ENCODE measurements at regions not wholly inside any gene's neighbourhood (a gene's known extent, or its start where the extent isn't known, plus 50 kb on each side); places are given as distances from the start of the nearest gene placed in this dataset.

DNA sequence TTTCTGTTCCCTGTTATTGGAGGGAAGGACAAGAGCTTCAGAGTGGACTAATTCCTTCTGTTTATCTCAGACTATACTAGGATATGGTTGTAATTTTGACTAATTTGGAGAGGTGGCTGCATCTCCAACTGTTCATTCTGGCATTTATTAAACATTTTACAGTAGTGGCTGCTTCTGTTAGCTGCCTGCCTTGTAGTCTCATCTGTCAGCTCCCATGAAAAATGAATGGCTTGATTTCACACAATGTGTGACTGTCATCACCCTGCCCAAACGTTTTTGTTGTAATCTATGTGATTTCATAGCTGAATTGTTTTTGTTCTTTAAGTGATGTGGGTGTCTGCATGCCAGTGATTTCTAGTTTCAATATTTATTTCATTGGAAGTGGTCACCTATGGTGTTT lies 459.4 kb upstream of the PTPRD start:
- WGBS (ENCODE audit: missing lambda C conversion rate) = 0% methylated on average over 1 of the region's 1 CpG
- DNase-seq (ENCODE audit: low read depth in 1 of 2, low spot score in 1 of 2) = no peak
- ATAC-seq = no peak
- H3K4me3 ChIP-seq = no peak overlapping the region
- H3K9me3 ChIP-seq = no peaks in the 10 kb centered on the region
- no peak overlapping the region for H3K4me2 ChIP-seq
- no peak for FAIRE-seq
- no peak overlapping the region for H3K27ac ChIP-seq
- CTCF ChIA-PET = no interaction called here
- POLR2A ChIA-PET = no interaction called here
- TF ChIP-seq NPAS2 (CRISPR knock-in tag; IDR thresholded peaks at IDR 0.05; ENCODE audit: borderline replicate concordance) (no peak), PHF8 (IDR thresholded peaks at IDR 0.05; ENCODE audit: borderline replicate concordance, low read depth) (no peak), HDAC2 (IDR thresholded peaks at IDR 0.05) (no peak), HOXB13 (CRISPR knock-in tag; IDR thresholded peaks at IDR 0.05; ENCODE audit: low read depth) (no peak), NR3C1 (IDR thresholded peaks at IDR 0.05) (no peak), RAD21 (conservative IDR thresholded peaks at IDR 0.05 in 1 of 2, IDR thresholded peaks at IDR 0.05 in 1 of 2) (no peak), HOXB5 (CRISPR knock-in tag; IDR thresholded peaks at IDR 0.05) (no peak), GATA3 (IDR thresholded peaks at IDR 0.05; ENCODE audit: borderline replicate concordance) (no peak)
- TF ChIP-seq, protein P1, sequence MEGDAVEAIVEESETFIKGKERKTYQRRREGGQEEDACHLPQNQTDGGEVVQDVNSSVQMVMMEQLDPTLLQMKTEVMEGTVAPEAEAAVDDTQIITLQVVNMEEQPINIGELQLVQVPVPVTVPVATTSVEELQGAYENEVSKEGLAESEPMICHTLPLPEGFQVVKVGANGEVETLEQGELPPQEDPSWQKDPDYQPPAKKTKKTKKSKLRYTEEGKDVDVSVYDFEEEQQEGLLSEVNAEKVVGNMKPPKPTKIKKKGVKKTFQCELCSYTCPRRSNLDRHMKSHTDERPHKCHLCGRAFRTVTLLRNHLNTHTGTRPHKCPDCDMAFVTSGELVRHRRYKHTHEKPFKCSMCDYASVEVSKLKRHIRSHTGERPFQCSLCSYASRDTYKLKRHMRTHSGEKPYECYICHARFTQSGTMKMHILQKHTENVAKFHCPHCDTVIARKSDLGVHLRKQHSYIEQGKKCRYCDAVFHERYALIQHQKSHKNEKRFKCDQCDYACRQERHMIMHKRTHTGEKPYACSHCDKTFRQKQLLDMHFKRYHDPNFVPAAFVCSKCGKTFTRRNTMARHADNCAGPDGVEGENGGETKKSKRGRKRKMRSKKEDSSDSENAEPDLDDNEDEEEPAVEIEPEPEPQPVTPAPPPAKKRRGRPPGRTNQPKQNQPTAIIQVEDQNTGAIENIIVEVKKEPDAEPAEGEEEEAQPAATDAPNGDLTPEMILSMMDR (IDR thresholded peaks at IDR 0.05) = no peak
- TF ChIP-seq, protein P2, sequence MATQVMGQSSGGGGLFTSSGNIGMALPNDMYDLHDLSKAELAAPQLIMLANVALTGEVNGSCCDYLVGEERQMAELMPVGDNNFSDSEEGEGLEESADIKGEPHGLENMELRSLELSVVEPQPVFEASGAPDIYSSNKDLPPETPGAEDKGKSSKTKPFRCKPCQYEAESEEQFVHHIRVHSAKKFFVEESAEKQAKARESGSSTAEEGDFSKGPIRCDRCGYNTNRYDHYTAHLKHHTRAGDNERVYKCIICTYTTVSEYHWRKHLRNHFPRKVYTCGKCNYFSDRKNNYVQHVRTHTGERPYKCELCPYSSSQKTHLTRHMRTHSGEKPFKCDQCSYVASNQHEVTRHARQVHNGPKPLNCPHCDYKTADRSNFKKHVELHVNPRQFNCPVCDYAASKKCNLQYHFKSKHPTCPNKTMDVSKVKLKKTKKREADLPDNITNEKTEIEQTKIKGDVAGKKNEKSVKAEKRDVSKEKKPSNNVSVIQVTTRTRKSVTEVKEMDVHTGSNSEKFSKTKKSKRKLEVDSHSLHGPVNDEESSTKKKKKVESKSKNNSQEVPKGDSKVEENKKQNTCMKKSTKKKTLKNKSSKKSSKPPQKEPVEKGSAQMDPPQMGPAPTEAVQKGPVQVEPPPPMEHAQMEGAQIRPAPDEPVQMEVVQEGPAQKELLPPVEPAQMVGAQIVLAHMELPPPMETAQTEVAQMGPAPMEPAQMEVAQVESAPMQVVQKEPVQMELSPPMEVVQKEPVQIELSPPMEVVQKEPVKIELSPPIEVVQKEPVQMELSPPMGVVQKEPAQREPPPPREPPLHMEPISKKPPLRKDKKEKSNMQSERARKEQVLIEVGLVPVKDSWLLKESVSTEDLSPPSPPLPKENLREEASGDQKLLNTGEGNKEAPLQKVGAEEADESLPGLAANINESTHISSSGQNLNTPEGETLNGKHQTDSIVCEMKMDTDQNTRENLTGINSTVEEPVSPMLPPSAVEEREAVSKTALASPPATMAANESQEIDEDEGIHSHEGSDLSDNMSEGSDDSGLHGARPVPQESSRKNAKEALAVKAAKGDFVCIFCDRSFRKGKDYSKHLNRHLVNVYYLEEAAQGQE (IDR thresholded peaks at IDR 0.05) = no peak
- TF ChIP-seq, protein P3, sequence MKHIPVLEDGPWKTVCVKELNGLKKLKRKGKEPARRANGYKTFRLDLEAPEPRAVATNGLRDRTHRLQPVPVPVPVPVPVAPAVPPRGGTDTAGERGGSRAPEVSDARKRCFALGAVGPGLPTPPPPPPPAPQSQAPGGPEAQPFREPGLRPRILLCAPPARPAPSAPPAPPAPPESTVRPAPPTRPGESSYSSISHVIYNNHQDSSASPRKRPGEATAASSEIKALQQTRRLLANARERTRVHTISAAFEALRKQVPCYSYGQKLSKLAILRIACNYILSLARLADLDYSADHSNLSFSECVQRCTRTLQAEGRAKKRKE (CRISPR knock-in tag; IDR thresholded peaks at IDR 0.05; ENCODE audit: low read depth) = no peak
- no peaks in the 10 kb centered on the region for H3K4me1 ChIP-seq

DNA sequence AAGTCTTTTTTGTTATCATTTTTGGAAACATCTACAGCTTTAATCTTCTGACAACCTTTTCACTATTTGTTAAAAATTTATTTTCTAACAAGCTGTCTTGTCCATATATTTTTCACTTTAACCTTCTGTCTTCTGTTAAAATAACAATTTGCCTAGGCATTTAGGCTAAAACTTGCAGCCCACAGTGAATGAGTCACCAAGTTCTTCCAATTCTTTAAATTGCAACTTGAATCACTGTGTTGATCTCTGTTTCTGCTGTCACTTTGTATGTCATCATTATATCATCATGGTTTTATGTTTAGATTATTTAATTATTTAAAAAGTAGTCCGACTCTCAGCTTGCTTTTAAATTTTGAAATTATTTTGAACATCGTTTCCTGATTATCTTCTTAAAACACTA lies 473.8 kb upstream of the PTPRD start:
- DNase-seq (ENCODE audit: low read depth in 1 of 2, low spot score in 1 of 2) = no peak
- H3K4me2 ChIP-seq = no peak overlapping the region
- H3K4me3 ChIP-seq = no peak overlapping the region
- no peaks in the 10 kb centered on the region for H3K9me3 ChIP-seq
- ChIA-PET POLR2A (no interaction called here), CTCF (no interaction called here)
- H3K4me1 ChIP-seq = no peaks in the 10 kb centered on the region
- no peak for ATAC-seq
- 2% methylated on average over 2 of the region's 2 CpGs for WGBS (ENCODE audit: missing lambda C conversion rate)
- TF ChIP-seq ESRRA (IDR thresholded peaks at IDR 0.05; ENCODE audit: borderline replicate concordance, low read length) = no peak
- no peak for TF ChIP-seq HEYL (CRISPR knock-in tag; IDR thresholded peaks at IDR 0.05)
- no peak for TF ChIP-seq ZSCAN20 (CRISPR knock-in tag; IDR thresholded peaks at IDR 0.05)
- TF ChIP-seq EP300 (IDR thresholded peaks at IDR 0.05) = no peak
- no peak for TF ChIP-seq HOXA7 (CRISPR knock-in tag; IDR thresholded peaks at IDR 0.05)
- no peak for TF ChIP-seq HOXB5 (CRISPR knock-in tag; IDR thresholded peaks at IDR 0.05)
- TF ChIP-seq, protein P4, sequence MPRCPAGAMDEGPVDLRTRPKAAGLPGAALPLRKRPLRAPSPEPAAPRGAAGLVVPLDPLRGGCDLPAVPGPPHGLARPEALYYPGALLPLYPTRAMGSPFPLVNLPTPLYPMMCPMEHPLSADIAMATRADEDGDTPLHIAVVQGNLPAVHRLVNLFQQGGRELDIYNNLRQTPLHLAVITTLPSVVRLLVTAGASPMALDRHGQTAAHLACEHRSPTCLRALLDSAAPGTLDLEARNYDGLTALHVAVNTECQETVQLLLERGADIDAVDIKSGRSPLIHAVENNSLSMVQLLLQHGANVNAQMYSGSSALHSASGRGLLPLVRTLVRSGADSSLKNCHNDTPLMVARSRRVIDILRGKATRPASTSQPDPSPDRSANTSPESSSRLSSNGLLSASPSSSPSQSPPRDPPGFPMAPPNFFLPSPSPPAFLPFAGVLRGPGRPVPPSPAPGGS (IDR thresholded peaks at IDR 0.05) = no peak
- no peak for TF ChIP-seq CHD4 (IDR thresholded peaks at IDR 0.05; ENCODE audit: borderline replicate concordance)
- TF ChIP-seq EHF (CRISPR knock-in tag; IDR thresholded peaks at IDR 0.05) = no peak
- no peak for TF ChIP-seq MAFK (IDR thresholded peaks at IDR 0.05; ENCODE audit: partially characterized antibody)
- TF ChIP-seq, protein P5, sequence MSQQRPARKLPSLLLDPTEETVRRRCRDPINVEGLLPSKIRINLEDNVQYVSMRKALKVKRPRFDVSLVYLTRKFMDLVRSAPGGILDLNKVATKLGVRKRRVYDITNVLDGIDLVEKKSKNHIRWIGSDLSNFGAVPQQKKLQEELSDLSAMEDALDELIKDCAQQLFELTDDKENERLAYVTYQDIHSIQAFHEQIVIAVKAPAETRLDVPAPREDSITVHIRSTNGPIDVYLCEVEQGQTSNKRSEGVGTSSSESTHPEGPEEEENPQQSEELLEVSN (IDR thresholded peaks at IDR 0.05; ENCODE audit: borderline replicate concordance, low read depth) = no peak
- TF ChIP-seq, protein P6, sequence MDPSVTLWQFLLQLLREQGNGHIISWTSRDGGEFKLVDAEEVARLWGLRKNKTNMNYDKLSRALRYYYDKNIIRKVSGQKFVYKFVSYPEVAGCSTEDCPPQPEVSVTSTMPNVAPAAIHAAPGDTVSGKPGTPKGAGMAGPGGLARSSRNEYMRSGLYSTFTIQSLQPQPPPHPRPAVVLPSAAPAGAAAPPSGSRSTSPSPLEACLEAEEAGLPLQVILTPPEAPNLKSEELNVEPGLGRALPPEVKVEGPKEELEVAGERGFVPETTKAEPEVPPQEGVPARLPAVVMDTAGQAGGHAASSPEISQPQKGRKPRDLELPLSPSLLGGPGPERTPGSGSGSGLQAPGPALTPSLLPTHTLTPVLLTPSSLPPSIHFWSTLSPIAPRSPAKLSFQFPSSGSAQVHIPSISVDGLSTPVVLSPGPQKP (IDR thresholded peaks at IDR 0.05; ENCODE audit: low read depth, low read length) = no peak
- no peak for TF ChIP-seq CBX2 (IDR thresholded peaks at IDR 0.05; ENCODE audit: borderline replicate concordance, low read depth)
- FAIRE-seq = no peak
- H3K27ac ChIP-seq = no peak overlapping the region

Measured in A549 (cell line).